Aorta (tissue), 5 donors: ENCODE measurements at regions not wholly inside any gene's neighbourhood (a gene's known extent, or its start where the extent isn't known, plus 50 kb on each side); places are given as distances from the start of the nearest gene placed in this dataset.

ENCODE experiments used
- ATAC-seq: fragments of 200-7000 bp; cut with Tn5 transposase; one replicate; pipeline ENCODE4 v1.9.1; 2022; ENCODE audit warnings: moderate library complexity; ENCODE audit not compliant: low FRiP score
- DNase-seq, 2 donors: peaks; one replicate each; pipeline ENCODE4 v3.0.0-alpha.2; 2020
- H3K27ac ChIP-seq, 2 donors: one replicate each; pipeline ENCODE4 v1.5.1; 2013; ENCODE audit warnings: low read length in 2 of 2, mild to moderate bottlenecking in 2 of 2, moderate library complexity in 2 of 2, control low read depth in 1 of 2, inconsistent platforms in 1 of 2, low read depth in 1 of 2
- H3K27me3 ChIP-seq, 2 donors: one replicate each; pipeline ENCODE4 v1.6.1; 2013; ENCODE audit warnings: control low read depth in 1 of 2, low read length in 1 of 2, mild to moderate bottlenecking in 1 of 2, moderate library complexity in 1 of 2; ENCODE audit not compliant: insufficient read depth in 2 of 2, control insufficient read depth in 1 of 2
- H3K36me3 ChIP-seq, 2 donors: one replicate each; pipeline ENCODE4 v1.6.1; 2013; ENCODE audit warnings: control low read depth in 1 of 2, low read length in 1 of 2, mild to moderate bottlenecking in 1 of 2; ENCODE audit not compliant: insufficient read depth in 2 of 2, control insufficient read depth in 1 of 2
- H3K4me1 ChIP-seq, 2 donors: one replicate each; pipeline ENCODE4 v1.6.1; 2013; ENCODE audit warnings: low read length in 2 of 2, control low read depth in 1 of 2, mild to moderate bottlenecking in 1 of 2, moderate library complexity in 1 of 2; ENCODE audit not compliant: insufficient read depth in 2 of 2, control insufficient read depth in 1 of 2
- H3K4me3 ChIP-seq, 2 donors: one replicate each; pipeline ENCODE4 v1.5.1; 2013; ENCODE audit warnings: low read length in 2 of 2, control low read depth in 1 of 2, mild to moderate bottlenecking in 1 of 2
- H3K9me3 ChIP-seq: one replicate; pipeline ENCODE4 v1.6.1; 2013; ENCODE audit warnings: mild to moderate bottlenecking, low read length; ENCODE audit not compliant: control insufficient read depth
- WGBS, 2 donors: extraction: QIAGEN DNeasy Blood & Tissue Kit; methylation state at CpG; one replicate each; pipeline ENCODE4 v1.1.7; 2013; 5-methylcytosine and 5-hydroxymethylcytosine counted together
- intact Hi-C, 2 donors: fragments of 100-400 bp; cut with DNase I; formaldehyde crosslinking; loops; one replicate each; pipeline versions ENCODE4 v1.14.2 to v1.15.0; 2022
- donor health status: healthy with polysubstance abuse.
- donor health status: Bipolar disorder and iron deficiency.
- donor health status: DM: no; HTN: no; CAD: no.
- donor health status: DM: no; HTN: no; CAD: no.
- donor health status: DM: yes; HTN: yes; CAD: no.

- 88 to 94% methylated on average over 5 of the region's 5 CpGs for WGBS, 2 donors
- intact Hi-C loops = no loop called here
- ATAC-seq (no peak), DNase-seq (no peak)
- Histone ChIP-seq H3K36me3 (no peaks in the 10 kb centered on the region), H3K27me3 (no peaks in the 10 kb centered on the region), H3K4me3 (no peak overlapping the region), H3K9me3 (no peaks in the 10 kb centered on the region), H3K4me1 (no peaks in the 10 kb centered on the region), H3K27ac (no peak overlapping the region)
Measured at GRCh38 chr9:13047827-13048587, 231.5 kb downstream of the MPDZ start.

GRCh38 chr9:13049223-13049622, 230.3 kb downstream of the MPDZ start:
- Histone ChIP-seq H3K27ac (no peak overlapping the region), H3K9me3 (peaks cover 2% of the 10 kb centered on the region), H3K4me1 (no peaks in the 10 kb centered on the region), H3K27me3 (no peaks in the 10 kb centered on the region), H3K4me3 (no peak overlapping the region), H3K36me3 (no peaks in the 10 kb centered on the region)
- 66 to 71% methylated on average over 7 of the region's 7 CpGs for WGBS, 2 donors
- DNase-seq (no peak), ATAC-seq (no peak)
- intact Hi-C loops = no loop called here

GRCh38 chr9:13053504-13053903, 226.0 kb downstream of the MPDZ start:
- no peak overlapping the region for H3K27ac ChIP-seq
- 47 to 50% methylated on average over 2 of the region's 2 CpGs for WGBS, 2 donors
- H3K4me3 ChIP-seq = no peak overlapping the region
- H3K27me3 ChIP-seq = no peaks in the 10 kb centered on the region
- intact Hi-C loops = no loop called here
- H3K9me3 ChIP-seq = peaks cover 2% of the 10 kb centered on the region
- DNase-seq = no peak
- no peaks in the 10 kb centered on the region for H3K4me1 ChIP-seq
- no peak for ATAC-seq
- no peaks in the 10 kb centered on the region for H3K36me3 ChIP-seq

- no peaks in the 10 kb centered on the region for H3K36me3 ChIP-seq
- H3K27ac ChIP-seq = no peak overlapping the region
- intact Hi-C loops = no loop called here
- no peaks in the 10 kb centered on the region for H3K4me1 ChIP-seq
- no peaks in the 10 kb centered on the region for H3K27me3 ChIP-seq
- H3K4me3 ChIP-seq = no peak overlapping the region
- DNase-seq = no peak
- H3K9me3 ChIP-seq = peaks cover 2% of the 10 kb centered on the region
- 83 to 86% methylated on average over 1 of the region's 1 CpG for WGBS, 2 donors
- no peak for ATAC-seq
Measured at GRCh38 chr9:13054389-13054788, 225.1 kb downstream of the MPDZ start.
